Spleen (tissue), 7 donors: ENCODE measurements at regions not wholly inside any gene's neighbourhood (a gene's known extent, or its start where the extent isn't known, plus 50 kb on each side); places are given as distances from the start of the nearest gene placed in this dataset.

Experiments
- CTCF ChIP-seq, 11 experiments: fragments of 200-600 bp in 7 of 11; fragments of 450-650 bp in 4 of 11; sonication (generic) in 4 of 11; IDR thresholded peaks in 8 of 11; conservative IDR thresholded peaks in 3 of 11; 1 replicate in 7 of 11; 2 replicates in 4 of 11; pipeline versions ENCODE4 v1.4.0 to v1.8.0; 2016 to 2021; ENCODE audit warnings: antibody characterized with exemption in 11 of 11, inconsistent platforms in 4 of 11, mild to moderate bottlenecking in 1 of 11
- POLR2A ChIP-seq, 3 donors: fragments of 450-650 bp; IDR thresholded peaks; one replicate each; pipeline ENCODE4 v1.5.1; 2017; ENCODE audit warnings: antibody characterized with exemption in 3 of 3, mild to moderate bottlenecking in 1 of 3
- POLR2AphosphoS5 ChIP-seq, 3 donors: sonication (generic); formaldehyde crosslinking; IDR thresholded peaks; one replicate each; pipeline ENCODE4 v1.5.1; 2017; ENCODE audit warnings: antibody characterized with exemption in 3 of 3
- donor health status: DM: no; HTN: no; CAD: no; lungs with moderate emphysema.
- donor health status: DM: no; HTN: no; CAD: no.
- donor health status: DM: no; HTN: no; CAD: no.

- TF ChIP-seq CTCF (IDR thresholded peaks at IDR 0.05 in 8 of 11, conservative IDR thresholded peaks at IDR 0.05 in 3 of 11), result no peak
- no peak for TF ChIP-seq POLR2A (IDR thresholded peaks at IDR 0.05)
- no peak for TF ChIP-seq POLR2AphosphoS5 (IDR thresholded peaks at IDR 0.05)
Observed at GRCh38 chr1:203567596-203567995, 59.0 kb upstream of the ATP2B4 start.
